ENCODE measurements at regions not wholly inside any gene's neighbourhood (a gene's known extent, or its start where the extent isn't known, plus 50 kb on each side); places are given as distances from the start of the nearest gene placed in this dataset.

DNA sequence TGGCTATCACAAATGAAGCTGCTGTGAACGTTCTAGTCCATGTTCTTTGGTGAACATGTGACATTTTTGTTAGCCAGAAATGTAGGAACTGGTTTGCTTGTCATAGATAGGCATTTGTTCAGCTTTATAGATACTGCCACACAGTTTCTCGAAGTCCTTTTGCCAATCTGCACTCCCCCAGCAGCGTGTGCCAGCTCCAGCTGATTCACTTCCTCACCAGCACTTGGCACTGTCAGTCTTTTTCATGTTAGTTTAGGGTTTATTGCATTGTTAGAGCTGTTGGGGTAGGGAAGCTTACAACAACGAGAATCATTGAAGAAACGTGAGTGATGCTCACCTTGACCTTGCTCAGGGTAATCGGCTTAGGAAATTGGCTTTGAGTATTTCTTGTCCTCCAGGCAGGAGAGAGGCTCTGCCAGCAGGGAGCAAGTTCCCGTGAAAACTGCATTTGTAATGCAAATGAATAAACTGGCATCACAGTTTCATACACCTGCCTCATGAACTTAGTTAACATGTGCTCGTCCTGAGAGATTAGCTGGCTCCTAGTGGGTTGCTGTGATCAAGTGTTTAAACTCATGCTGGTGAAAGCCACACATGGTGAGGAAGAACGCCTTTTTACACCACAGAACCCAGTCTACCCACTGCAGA is 83.9 kb downstream of the ING1 start:
- POLR2A ChIA-PET (ENCODE audit: low non-redundant PET): interaction anchor here (0.5 kb wide), 1 partner anchor 79 kb away, joined by 3 read pairs; no protein-coding TSS in a partner anchor
- TF ChIP-seq, protein P1, sequence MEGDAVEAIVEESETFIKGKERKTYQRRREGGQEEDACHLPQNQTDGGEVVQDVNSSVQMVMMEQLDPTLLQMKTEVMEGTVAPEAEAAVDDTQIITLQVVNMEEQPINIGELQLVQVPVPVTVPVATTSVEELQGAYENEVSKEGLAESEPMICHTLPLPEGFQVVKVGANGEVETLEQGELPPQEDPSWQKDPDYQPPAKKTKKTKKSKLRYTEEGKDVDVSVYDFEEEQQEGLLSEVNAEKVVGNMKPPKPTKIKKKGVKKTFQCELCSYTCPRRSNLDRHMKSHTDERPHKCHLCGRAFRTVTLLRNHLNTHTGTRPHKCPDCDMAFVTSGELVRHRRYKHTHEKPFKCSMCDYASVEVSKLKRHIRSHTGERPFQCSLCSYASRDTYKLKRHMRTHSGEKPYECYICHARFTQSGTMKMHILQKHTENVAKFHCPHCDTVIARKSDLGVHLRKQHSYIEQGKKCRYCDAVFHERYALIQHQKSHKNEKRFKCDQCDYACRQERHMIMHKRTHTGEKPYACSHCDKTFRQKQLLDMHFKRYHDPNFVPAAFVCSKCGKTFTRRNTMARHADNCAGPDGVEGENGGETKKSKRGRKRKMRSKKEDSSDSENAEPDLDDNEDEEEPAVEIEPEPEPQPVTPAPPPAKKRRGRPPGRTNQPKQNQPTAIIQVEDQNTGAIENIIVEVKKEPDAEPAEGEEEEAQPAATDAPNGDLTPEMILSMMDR (conservative IDR thresholded peaks at IDR 0.05; ENCODE audit: low read depth): no peak
- DNase-seq (ENCODE audit: low spot score): no peak
- CTCF ChIA-PET: interaction anchor here (0.7 kb wide), 1 partner anchor 23 kb away, joined by 3 read pairs; no protein-coding TSS in a partner anchor
- no peak overlapping the region for H3K27ac ChIP-seq

DNA sequence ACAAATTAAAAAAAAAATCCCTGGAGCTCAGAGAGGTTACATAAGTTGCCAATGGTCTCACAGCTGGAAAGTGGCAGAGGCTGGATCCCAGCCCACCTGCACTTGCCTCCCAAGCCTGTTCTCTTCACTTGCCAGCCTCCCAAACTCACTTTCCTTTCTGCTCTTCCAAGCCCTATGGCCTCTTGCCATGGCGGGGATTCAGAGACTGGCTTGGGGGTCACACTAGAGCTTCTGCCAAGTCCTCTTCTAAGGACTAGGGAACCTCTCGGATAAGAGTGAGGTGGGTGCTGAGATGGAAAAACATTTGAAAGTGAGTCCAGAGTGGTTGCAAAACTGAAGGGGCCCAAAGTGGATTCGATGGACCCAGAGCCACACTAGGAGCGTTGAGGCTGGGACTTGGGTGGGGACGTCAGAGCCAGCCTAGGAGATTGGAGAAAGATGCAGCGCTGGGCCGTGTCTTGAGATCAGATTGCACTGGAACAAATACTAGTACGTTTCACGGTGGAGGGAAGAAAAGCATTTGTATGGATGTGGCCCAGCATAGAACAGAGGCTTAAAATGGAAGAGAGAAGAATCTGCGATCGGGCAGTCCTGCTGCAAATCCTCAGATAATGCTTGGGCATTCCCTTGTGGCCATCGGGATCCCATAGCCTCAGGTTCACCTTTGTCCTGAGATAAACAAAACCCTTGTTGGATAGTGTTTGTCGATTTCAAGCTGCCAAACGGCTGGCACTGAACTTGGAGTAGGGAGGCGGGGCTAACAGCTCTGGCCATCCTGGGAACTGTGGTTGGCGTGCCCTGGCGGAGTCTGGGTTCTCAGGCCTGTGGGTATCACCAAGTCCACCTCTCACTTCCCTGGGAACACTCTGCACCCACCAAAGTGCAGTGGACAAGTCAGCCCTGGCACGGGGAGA is 84.8 kb downstream of the ING1 start:
- no peak overlapping the region for H3K27ac ChIP-seq
- DNase-seq (ENCODE audit: low spot score): no peak
- ChIA-PET POLR2A (ENCODE audit: low non-redundant PET) (no interaction called here), CTCF (no interaction called here)
- TF ChIP-seq, protein P1 (conservative IDR thresholded peaks at IDR 0.05; ENCODE audit: low read depth): no peak

DNA sequence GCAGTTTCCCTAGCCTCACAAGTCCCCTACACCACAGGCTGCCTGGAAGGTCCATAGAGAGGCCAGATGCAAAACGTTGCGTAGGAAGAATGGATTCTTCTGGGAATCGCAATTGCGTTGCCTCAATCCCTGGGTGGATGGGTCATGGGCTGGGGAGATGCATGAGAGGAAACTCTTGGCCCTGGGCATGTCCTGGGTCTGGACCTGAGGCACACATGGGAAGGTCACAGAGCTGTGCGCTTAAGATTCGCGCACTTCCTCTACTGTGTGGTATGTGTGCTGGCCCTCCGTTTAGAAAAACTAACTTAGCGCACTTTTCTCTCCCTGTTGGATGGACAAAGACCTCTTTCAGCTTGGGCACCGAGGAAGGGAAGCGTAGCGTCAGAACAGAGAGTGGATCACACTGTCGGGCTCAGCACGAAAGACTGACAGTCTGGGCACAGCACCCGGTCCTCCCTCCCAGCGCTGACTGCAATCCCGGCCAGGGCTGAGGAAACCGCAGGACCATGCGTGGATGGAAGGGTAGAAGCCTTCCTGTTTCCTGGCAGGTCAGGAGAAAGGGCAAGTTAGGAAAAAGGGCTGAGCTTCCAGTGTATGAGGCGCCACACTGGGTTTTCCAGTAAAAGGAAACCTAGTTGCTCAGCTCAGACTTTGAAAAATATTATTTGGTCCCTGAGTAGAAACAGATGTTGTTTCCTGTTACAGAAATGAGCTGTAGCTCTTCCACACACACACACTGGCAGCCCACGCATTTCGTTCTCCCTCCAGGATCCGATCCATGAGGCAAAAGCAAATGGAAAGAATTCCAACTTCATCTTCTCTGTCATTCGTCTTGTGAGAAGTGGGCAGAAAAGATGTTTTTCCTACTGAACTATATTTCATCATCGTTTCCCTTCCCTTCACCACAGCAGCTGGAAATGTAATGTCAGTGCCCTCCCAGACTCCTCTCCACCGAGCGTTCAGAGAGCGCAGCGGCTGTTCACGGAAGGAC is 86.0 kb downstream of the ING1 start:
- TF ChIP-seq, protein P1 (conservative IDR thresholded peaks at IDR 0.05; ENCODE audit: low read depth): no peak
- DNase-seq (ENCODE audit: low spot score): no peak
- ChIA-PET POLR2A (ENCODE audit: low non-redundant PET) (no interaction called here), CTCF (interaction anchor here (0.6 kb wide), 1 partner anchor 268 kb away, joined by 3 read pairs; no protein-coding TSS in a partner anchor)
- no peak overlapping the region for H3K27ac ChIP-seq

DNA sequence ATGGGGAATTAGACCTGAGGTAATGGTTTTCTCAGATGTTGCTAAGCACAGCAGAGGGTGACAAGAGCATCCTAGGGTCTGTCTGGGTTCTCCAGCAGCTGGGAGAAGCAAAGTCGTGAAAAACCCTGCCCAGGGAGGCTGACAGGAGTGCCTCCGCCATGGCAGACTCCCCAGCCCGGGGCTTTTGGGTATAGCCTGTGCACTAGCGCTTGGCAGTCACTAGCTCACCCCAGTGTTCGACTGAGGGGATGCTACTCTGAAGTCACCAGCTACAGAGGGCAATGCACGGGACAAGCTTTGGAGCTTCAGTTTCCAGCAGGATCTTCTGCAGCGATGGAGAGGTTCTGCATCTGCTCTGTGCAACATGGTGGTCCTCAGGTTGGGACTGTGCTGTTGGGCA is 87.5 kb downstream of the ING1 start:
- no peak overlapping the region for H3K27ac ChIP-seq
- ChIA-PET CTCF (no interaction called here), POLR2A (ENCODE audit: low non-redundant PET) (no interaction called here)
- DNase-seq (ENCODE audit: low spot score): no peak
- TF ChIP-seq, protein P1 (conservative IDR thresholded peaks at IDR 0.05; ENCODE audit: low read depth): no peak

DNA sequence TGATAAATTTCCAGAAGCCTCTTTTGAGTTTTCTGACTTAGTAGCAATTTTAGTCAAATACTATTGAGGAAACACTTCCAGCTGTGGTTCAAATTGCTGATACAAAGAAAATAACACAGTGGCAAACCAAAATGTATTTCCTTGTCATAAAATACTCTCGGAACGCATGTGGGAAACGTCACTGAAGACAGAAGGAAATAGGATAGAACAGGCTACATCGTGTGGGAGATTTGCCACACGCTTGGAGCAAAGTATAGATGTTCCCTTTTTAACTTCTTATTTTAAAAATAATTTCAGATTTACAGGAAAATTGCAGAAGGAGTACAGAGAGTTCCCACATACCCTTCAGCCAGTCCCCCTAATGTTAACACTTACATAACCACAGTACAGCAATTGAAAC is 88.8 kb downstream of the ING1 start:
- ChIA-PET CTCF (no interaction called here), POLR2A (ENCODE audit: low non-redundant PET) (no interaction called here)
- DNase-seq (ENCODE audit: low spot score): no peak
- TF ChIP-seq, protein P1 (conservative IDR thresholded peaks at IDR 0.05; ENCODE audit: low read depth): no peak
- no peak overlapping the region for H3K27ac ChIP-seq

DNA sequence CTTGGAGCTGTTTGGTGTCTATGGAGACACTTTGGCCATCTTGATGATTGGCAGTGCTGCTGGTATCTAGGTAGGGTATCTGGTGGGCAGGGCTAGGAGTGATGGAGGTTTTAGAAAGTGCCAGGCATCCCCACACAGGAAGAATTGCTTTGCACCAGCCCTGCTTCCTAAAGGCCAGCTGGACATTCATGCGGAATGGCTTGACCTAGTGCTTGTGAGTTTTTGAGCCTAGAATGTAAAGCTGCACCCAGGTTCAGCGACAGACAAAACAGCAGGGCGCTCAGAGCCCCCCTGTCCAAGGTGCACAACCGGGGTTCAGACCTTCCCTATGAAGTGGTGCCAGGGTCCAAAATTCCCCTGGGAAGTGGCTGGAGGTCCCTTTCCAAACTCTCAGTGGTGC is 93.1 kb downstream of the ING1 start:
- no peak overlapping the region for H3K27ac ChIP-seq
- ChIA-PET POLR2A (ENCODE audit: low non-redundant PET) (no interaction called here), CTCF (interaction anchor here (0.7 kb wide), 1 partner anchor 48 kb away, joined by 3 read pairs; no protein-coding TSS in a partner anchor)
- no peak for DNase-seq (ENCODE audit: low spot score)
- TF ChIP-seq, protein P1 (conservative IDR thresholded peaks at IDR 0.05; ENCODE audit: low read depth): no peak
